ENCODE measurements at regions not wholly inside any gene's neighbourhood (a gene's known extent, or its start where the extent isn't known, plus 50 kb on each side); places are given as distances from the start of the nearest gene placed in this dataset.

GRCh38 chr5:88979244-88979643 is 96.3 kb upstream of the MEF2C start:
- no peak overlapping the region for H3K4me3 ChIP-seq (replicated peaks in 1 of 2; ENCODE audit: low read depth in 2 of 2, low read length in 2 of 2)
- TF ChIP-seq, protein P1, sequence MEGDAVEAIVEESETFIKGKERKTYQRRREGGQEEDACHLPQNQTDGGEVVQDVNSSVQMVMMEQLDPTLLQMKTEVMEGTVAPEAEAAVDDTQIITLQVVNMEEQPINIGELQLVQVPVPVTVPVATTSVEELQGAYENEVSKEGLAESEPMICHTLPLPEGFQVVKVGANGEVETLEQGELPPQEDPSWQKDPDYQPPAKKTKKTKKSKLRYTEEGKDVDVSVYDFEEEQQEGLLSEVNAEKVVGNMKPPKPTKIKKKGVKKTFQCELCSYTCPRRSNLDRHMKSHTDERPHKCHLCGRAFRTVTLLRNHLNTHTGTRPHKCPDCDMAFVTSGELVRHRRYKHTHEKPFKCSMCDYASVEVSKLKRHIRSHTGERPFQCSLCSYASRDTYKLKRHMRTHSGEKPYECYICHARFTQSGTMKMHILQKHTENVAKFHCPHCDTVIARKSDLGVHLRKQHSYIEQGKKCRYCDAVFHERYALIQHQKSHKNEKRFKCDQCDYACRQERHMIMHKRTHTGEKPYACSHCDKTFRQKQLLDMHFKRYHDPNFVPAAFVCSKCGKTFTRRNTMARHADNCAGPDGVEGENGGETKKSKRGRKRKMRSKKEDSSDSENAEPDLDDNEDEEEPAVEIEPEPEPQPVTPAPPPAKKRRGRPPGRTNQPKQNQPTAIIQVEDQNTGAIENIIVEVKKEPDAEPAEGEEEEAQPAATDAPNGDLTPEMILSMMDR (IDR thresholded peaks at IDR 0.05; ENCODE audit: low read depth, low read length) = no peak
- peak; percentile 1 to 70 for DNase-seq (ENCODE audit: low read depth in 2 of 2)

DNA sequence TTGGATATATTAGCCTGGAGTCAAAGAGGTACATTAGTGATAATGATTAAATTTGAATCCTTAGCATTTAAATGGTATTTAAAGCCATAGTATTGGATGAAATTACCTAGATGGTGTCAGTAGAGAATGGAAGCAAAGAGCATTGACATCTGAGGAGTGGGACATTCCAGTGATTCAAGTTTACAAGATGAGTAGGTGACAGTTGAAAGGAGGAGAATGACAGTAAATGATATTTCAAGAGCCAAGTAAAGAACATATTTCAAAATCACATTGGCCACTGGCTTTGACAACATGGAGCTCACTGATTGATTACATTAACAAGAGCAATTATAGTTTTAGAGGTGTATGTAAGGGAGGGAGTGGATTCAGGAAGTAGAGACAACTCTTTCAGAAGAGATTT is 93.9 kb upstream of the MEF2C start:
- TF ChIP-seq, protein P1 (IDR thresholded peaks at IDR 0.05; ENCODE audit: low read depth, low read length) = no peak
- no peak for DNase-seq (ENCODE audit: low read depth in 2 of 2)
- H3K4me3 ChIP-seq (replicated peaks in 1 of 2; ENCODE audit: low read depth in 2 of 2, low read length in 2 of 2) = no peak overlapping the region

DNA sequence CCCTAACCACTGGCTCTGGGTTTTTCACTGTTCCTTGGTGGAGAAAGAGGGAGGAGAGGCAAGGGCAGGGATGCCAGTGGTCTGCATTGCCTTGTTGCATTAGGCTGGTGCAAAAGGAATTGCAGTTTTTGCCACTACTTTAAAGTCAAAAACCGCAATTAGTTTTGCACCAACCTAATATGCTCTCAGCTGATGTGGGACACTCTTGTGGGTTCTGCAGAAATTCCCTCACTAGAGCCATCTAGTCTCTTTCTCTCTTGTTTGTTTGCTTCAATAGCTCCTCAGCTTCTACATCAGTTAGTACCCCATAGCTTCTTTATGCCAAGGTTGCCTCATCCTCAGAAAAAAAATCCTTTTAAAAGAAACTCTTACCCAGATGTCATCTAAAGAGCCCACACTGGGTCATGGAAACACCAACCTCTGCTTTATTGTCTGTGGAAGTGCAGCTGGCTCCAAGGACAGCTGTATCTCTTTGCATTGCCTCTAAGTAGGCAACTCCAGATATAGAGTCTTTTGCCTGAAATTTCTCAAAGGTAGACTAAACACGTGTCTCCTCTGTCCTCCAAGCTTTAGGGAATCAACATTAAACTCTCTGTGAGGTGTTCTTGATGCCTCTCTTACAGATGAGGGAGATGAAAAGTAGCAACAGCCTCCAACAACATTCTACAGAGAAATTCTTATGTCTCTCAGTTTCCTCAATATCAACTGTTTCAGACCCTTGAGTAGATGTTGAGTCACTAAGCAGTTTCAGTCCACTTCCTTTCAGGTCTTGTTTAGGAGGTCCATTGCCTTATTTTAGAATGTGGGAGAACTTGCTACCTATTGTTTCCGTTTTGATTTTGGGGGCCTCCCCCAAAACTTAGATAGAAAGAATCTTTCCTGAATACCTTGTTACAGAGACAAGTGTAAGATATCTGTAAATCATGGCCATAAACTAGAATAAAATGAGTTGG is 84.9 kb upstream of the MEF2C start:
- no peak overlapping the region for H3K4me3 ChIP-seq (replicated peaks in 1 of 2; ENCODE audit: low read depth in 2 of 2, low read length in 2 of 2)
- DNase-seq (ENCODE audit: low read depth in 2 of 2) = no peak
- TF ChIP-seq, protein P1 (IDR thresholded peaks at IDR 0.05; ENCODE audit: low read depth, low read length) = no peak

DNA sequence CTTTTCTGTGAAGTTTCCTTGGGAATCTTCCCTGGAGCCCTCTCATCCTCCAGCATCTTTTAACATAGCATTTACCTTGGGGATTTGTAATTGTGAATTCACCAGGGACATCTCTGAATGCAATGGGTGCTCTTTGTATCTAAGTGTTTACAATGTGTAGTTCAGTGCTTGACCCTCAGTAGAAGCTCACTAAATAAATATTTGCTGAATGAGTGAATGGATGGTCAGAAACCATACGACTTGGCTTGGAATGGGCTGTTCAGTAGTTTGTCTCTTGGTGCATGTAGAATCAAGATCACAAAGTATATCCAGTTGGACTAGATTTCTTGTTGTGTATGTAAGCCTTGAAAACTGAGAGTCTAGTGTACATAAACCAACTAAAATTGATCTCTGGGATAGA is 81.8 kb upstream of the MEF2C start:
- TF ChIP-seq, protein P1 (IDR thresholded peaks at IDR 0.05; ENCODE audit: low read depth, low read length) = no peak
- DNase-seq (ENCODE audit: low read depth in 2 of 2) = no peak
- no peak overlapping the region for H3K4me3 ChIP-seq (replicated peaks in 1 of 2; ENCODE audit: low read depth in 2 of 2, low read length in 2 of 2)

DNA sequence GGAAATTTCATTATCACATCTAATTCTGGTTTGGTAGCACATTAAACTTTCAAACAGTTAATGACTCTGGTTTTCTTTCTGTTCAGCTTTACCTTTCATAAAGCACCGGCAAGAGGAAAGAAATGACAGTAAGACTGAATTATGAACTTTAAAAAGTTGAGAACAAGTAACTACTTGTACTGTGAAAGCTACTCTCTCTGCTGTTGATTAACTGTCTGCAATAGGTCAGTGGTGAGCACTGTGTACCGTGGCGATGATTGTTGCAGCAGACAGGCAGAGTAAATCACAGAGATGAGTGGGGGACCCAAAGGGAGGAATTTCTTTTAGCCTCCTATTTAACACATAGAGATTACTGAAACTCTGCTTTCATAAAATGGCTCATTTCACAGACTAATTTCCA is 74.0 kb upstream of the MEF2C start:
- TF ChIP-seq, protein P1 (IDR thresholded peaks at IDR 0.05; ENCODE audit: low read depth, low read length) = no peak
- no peak overlapping the region for H3K4me3 ChIP-seq (replicated peaks in 1 of 2; ENCODE audit: low read depth in 2 of 2, low read length in 2 of 2)
- DNase-seq (ENCODE audit: low read depth in 2 of 2) = no peak

GRCh38 chr5:88956416-88956815 is 73.4 kb upstream of the MEF2C start:
- DNase-seq (ENCODE audit: low read depth in 2 of 2) = no peak
- no peak overlapping the region for H3K4me3 ChIP-seq (replicated peaks in 1 of 2; ENCODE audit: low read depth in 2 of 2, low read length in 2 of 2)
- TF ChIP-seq, protein P1 (IDR thresholded peaks at IDR 0.05; ENCODE audit: low read depth, low read length) = no peak

Data from cardiac fibroblast (primary cell).